IMR-90 (cell line): ENCODE measurements at regions not wholly inside any gene's neighbourhood (a gene's known extent, or its start where the extent isn't known, plus 50 kb on each side); places are given as distances from the start of the nearest gene placed in this dataset.

Source experiments
- BHLHE40 ChIP-seq: fragments of 150-350 bp; IDR thresholded peaks from 2 replicates; pipeline ENCODE4 v1.6.1; 2016; ENCODE audit warnings: mild to moderate bottlenecking, low read depth, low read length
- CEBPB ChIP-seq: IDR thresholded peaks from 2 replicates; pipeline ENCODE4 v1.6.1; 2012; ENCODE audit warnings: low read depth, low read length, improper control_type of control experiment
- ELK1 ChIP-seq: fragments of 150-350 bp; IDR thresholded peaks from 2 replicates; pipeline ENCODE4 v1.6.1; 2016; ENCODE audit warnings: low read depth, mild to moderate bottlenecking, low read length, moderate library complexity, borderline replicate concordance
- MAFK ChIP-seq: IDR thresholded peaks from 2 replicates; pipeline ENCODE4 v1.6.1; 2012; ENCODE audit warnings: low read depth, low read length, improper control_type of control experiment
- MXI1 ChIP-seq: IDR thresholded peaks from 2 replicates; pipeline ENCODE4 v1.6.1; 2012; ENCODE audit warnings: low read depth, mild to moderate bottlenecking, low read length, moderate library complexity, borderline replicate concordance
- POLR2A ChIP-seq: IDR thresholded peaks from 2 replicates; pipeline ENCODE4 v1.6.1; 2012; ENCODE audit warnings: mild to moderate bottlenecking, low read depth, low read length
- RAD21 ChIP-seq: IDR thresholded peaks from 2 replicates; pipeline ENCODE4 v1.6.1; 2012; ENCODE audit warnings: low read length, improper control_type of control experiment
- USF2 ChIP-seq: fragments of 150-350 bp; IDR thresholded peaks from 2 replicates; pipeline ENCODE4 v1.6.1; 2017; ENCODE audit warnings: mild to moderate bottlenecking, antibody characterized with exemption, low read length, low read depth
- TF ChIP-seq, protein P1 (sequence below): conservative IDR thresholded peaks from 2 replicates; pipeline ENCODE4 v1.5.1; 2012; ENCODE audit warnings: mild to moderate bottlenecking, low read depth, low read length, improper control_type of control experiment

DNA sequence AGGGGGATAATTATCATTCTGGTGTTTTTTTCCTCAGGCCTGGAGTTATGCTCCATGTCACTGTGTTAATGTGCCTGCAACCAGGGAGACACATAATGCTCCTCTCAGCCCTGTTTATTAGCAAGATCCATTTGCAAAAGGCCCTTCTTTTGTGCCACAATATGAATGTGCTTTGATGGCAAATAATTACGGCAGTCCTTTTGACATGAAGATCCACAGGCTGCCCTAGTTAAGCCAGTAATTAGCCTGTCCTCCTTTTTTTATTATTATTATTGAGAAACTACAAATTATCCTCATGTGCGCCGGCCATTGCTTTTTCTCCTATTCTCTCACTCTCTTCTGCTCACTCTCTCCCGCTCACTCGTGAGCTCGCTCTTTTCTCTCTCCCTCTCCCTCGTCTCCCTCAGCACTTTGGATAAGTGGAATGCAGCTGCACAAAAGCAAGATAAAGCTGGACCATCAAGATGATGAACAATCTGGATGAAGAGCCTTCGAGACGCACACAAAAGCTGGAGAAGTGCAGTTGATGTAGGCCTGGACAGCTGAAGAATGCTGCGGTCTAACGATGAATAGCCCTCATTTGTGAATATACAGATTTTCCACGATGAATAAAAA, 762.3 kb downstream of the BCL11A start:
- TF ChIP-seq RAD21: no peak
- TF ChIP-seq, protein P1, sequence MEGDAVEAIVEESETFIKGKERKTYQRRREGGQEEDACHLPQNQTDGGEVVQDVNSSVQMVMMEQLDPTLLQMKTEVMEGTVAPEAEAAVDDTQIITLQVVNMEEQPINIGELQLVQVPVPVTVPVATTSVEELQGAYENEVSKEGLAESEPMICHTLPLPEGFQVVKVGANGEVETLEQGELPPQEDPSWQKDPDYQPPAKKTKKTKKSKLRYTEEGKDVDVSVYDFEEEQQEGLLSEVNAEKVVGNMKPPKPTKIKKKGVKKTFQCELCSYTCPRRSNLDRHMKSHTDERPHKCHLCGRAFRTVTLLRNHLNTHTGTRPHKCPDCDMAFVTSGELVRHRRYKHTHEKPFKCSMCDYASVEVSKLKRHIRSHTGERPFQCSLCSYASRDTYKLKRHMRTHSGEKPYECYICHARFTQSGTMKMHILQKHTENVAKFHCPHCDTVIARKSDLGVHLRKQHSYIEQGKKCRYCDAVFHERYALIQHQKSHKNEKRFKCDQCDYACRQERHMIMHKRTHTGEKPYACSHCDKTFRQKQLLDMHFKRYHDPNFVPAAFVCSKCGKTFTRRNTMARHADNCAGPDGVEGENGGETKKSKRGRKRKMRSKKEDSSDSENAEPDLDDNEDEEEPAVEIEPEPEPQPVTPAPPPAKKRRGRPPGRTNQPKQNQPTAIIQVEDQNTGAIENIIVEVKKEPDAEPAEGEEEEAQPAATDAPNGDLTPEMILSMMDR: no peak
- TF ChIP-seq POLR2A: no peak
- no peak for TF ChIP-seq MXI1
- no peak for TF ChIP-seq BHLHE40
- TF ChIP-seq CEBPB: no peak
- no peak for TF ChIP-seq ELK1
- TF ChIP-seq MAFK: no peak
- no peak for TF ChIP-seq USF2
